MCF 10A (cell line): ENCODE measurements at regions not wholly inside any gene's neighbourhood (a gene's known extent, or its start where the extent isn't known, plus 50 kb on each side); places are given as distances from the start of the nearest gene placed in this dataset.

Source experiments
- BruUV-seq: library from RNA; stranded (reverse); fragments of 400-500 nt; replicated peaks from 2 replicates; lab custom pipeline; 2021; lab: Mats Ljungman, UMichigan
- CTCF ChIA-PET: fragments of 300-600 bp; sonication (Branson Sonifier 250); formaldehyde crosslinking; extraction: SDS; loops from one replicate; lab custom pipeline; 2021; ENCODE audit warnings: antibody characterized with exemption, inconsistent platforms; lab: Yijun Ruan, JAX
- POLR2A ChIA-PET: fragments of 300-600, 350-650 bp; sonication (Branson Sonifier 250); formaldehyde crosslinking; extraction: SDS; loops from one replicate; lab custom pipeline; 2020; ENCODE audit warnings: antibody characterized with exemption, inconsistent platforms; lab: Yijun Ruan, JAX
- DNase-seq: peaks from one replicate; pipeline ENCODE4 v3.0.0-alpha.2; 2018; ENCODE audit not compliant: unreplicated experiment
- H3K27ac Mint-ChIP-seq: one replicate; pipeline ENCODE4 v1.8.0; 2022; ENCODE audit warnings: mild to moderate bottlenecking, low read depth, mixed read lengths; ENCODE audit not compliant: unreplicated experiment
- H3K27me3 Mint-ChIP-seq: one replicate; pipeline ENCODE4 v1.8.0; 2022; ENCODE audit warnings: mixed read lengths; ENCODE audit not compliant: insufficient read depth, unreplicated experiment
- H3K36me3 Mint-ChIP-seq: one replicate; pipeline ENCODE4 v1.8.0; 2022; ENCODE audit warnings: mild to moderate bottlenecking, moderate library complexity, mixed read lengths; ENCODE audit not compliant: insufficient read depth, unreplicated experiment
- H3K4me1 Mint-ChIP-seq: one replicate; pipeline ENCODE4 v1.8.0; 2022; ENCODE audit warnings: mixed read lengths; ENCODE audit not compliant: insufficient read depth, unreplicated experiment
- H3K4me3 Mint-ChIP-seq: one replicate; pipeline ENCODE4 v1.8.0; 2022; ENCODE audit warnings: mild to moderate bottlenecking, moderate library complexity, mixed read lengths; ENCODE audit not compliant: unreplicated experiment
- H3K9me3 Mint-ChIP-seq: one replicate; pipeline ENCODE4 v1.8.0; 2022; ENCODE audit warnings: mixed read lengths; ENCODE audit not compliant: unreplicated experiment
- CTCF ChIP-seq: fragments of 200-600 bp; IDR thresholded peaks from one replicate; pipeline ENCODE4 v1.8.0; 2022; ENCODE audit warnings: antibody characterized with exemption, mild to moderate bottlenecking; ENCODE audit not compliant: unreplicated experiment
- intact Hi-C: fragments of 100-400 bp; cut with micrococcal nuclease; formaldehyde crosslinking; loops from 2 replicates; pipeline ENCODE4 v1.14.1; 2022

- no peak overlapping the region for H3K4me3 Mint-ChIP-seq
- H3K36me3 Mint-ChIP-seq, result no peaks in the 10 kb centered on the region
- intact Hi-C loops, result no loop called here
- H3K4me1 Mint-ChIP-seq, result no peaks in the 10 kb centered on the region
- CTCF ChIA-PET, result interaction anchor here (1.9 kb wide), 1 partner anchor 203 kb away, joined by 11 read pairs; no protein-coding TSS in a partner anchor
- no peaks in the 10 kb centered on the region for H3K9me3 Mint-ChIP-seq
- POLR2A ChIA-PET, result no interaction called here
- BruUV-seq, result no TSS peak
- no peak for DNase-seq
- no peak for TF ChIP-seq CTCF
- H3K27ac Mint-ChIP-seq, result no peak overlapping the region
- H3K27me3 Mint-ChIP-seq, result peaks cover 75% of the 10 kb centered on the region
Observed at GRCh38 chr20:57856658-57857057, 146.8 kb upstream of the PMEPA1 start.

GRCh38 chr20:57851796-57852195, 142.0 kb upstream of the PMEPA1 start:
- no peak overlapping the region for H3K27ac Mint-ChIP-seq
- no peaks in the 10 kb centered on the region for H3K9me3 Mint-ChIP-seq
- no TSS peak for BruUV-seq
- CTCF ChIA-PET, result interaction anchor here (0.8 to 1.3 kb wide), 2 partner anchors 77 to 236 kb away, joined by 4 to 5 read pairs; no protein-coding TSS in a partner anchor
- no peak overlapping the region for H3K4me3 Mint-ChIP-seq
- intact Hi-C loops, result no loop called here
- TF ChIP-seq CTCF, result no peak
- H3K27me3 Mint-ChIP-seq, result peaks cover 73% of the 10 kb centered on the region
- DNase-seq, result no peak
- POLR2A ChIA-PET, result interaction anchor here (0.7 kb wide), 1 partner anchor 14 kb away, joined by 3 read pairs; no protein-coding TSS in a partner anchor
- no peaks in the 10 kb centered on the region for H3K36me3 Mint-ChIP-seq
- H3K4me1 Mint-ChIP-seq, result no peaks in the 10 kb centered on the region

- DNase-seq, result no peak
- Mint-ChIP-seq H3K4me3 (no peak overlapping the region), H3K27me3 (peaks cover 76% of the 10 kb centered on the region), H3K36me3 (no peaks in the 10 kb centered on the region), H3K9me3 (no peaks in the 10 kb centered on the region), H3K27ac (no peak overlapping the region), H3K4me1 (no peaks in the 10 kb centered on the region)
- no TSS peak for BruUV-seq
- TF ChIP-seq CTCF, result no peak
- ChIA-PET CTCF (interaction anchor here (0.7 to 1.3 kb wide), 3 partner anchors 76 to 260 kb away, joined by 4 to 5 read pairs (median 4); no protein-coding TSS in a partner anchor), POLR2A (no interaction called here)
- intact Hi-C loops, result no loop called here
Observed at GRCh38 chr20:57851025-57851682, 141.3 kb upstream of the PMEPA1 start.

- ChIA-PET POLR2A (no interaction called here), CTCF (no interaction called here)
- Mint-ChIP-seq H3K4me1 (peaks cover 3% of the 10 kb centered on the region), H3K9me3 (no peaks in the 10 kb centered on the region), H3K27ac (no peak overlapping the region), H3K27me3 (peaks cover 77% of the 10 kb centered on the region), H3K36me3 (no peaks in the 10 kb centered on the region), H3K4me3 (no peak overlapping the region)
- no peak for DNase-seq
- BruUV-seq, result no TSS peak
- no peak for TF ChIP-seq CTCF
- intact Hi-C loops, result no loop called here
Observed at GRCh38 chr20:57849521-57850215, 139.9 kb upstream of the PMEPA1 start.
